Skeletal muscle tissue (tissue), 3 donors: ENCODE measurements at regions not wholly inside any gene's neighbourhood (a gene's known extent, or its start where the extent isn't known, plus 50 kb on each side); places are given as distances from the start of the nearest gene placed in this dataset.
"Not testable (repeated sequence)": the region's sequence is repeated elsewhere in the genome, so short reads cannot be mapped to it uniquely, and the experiment has no call there.

ENCODE experiments used
- H3K27ac ChIP-seq: one replicate; pipeline ENCODE4 v1.7.0; 2013; ENCODE audit warnings: mild to moderate bottlenecking, low read depth, low read length, inconsistent platforms
- H3K27me3 ChIP-seq, 3 donors: one replicate each; pipeline ENCODE4 v1.7.0; 2013; ENCODE audit warnings: low read length in 3 of 3; ENCODE audit not compliant: control insufficient read depth in 3 of 3, insufficient read depth in 3 of 3
- H3K36me3 ChIP-seq, 3 donors: one replicate each; pipeline ENCODE4 v1.7.0; 2013; ENCODE audit warnings: low read length in 3 of 3; ENCODE audit not compliant: control insufficient read depth in 3 of 3, insufficient read depth in 3 of 3
- H3K4me1 ChIP-seq, 3 donors: one replicate each; pipeline ENCODE4 v1.7.0; 2013; ENCODE audit warnings: low read length in 3 of 3, mild to moderate bottlenecking in 3 of 3; ENCODE audit not compliant: control insufficient read depth in 3 of 3, insufficient read depth in 3 of 3
- H3K4me3 ChIP-seq, 3 donors: one replicate each; pipeline ENCODE4 v1.7.0; 2013; ENCODE audit warnings: low read length in 3 of 3
- H3K9ac ChIP-seq, 3 donors: one replicate each; pipeline ENCODE4 v1.7.0; 2013; ENCODE audit warnings: low read length in 3 of 3, mild to moderate bottlenecking in 3 of 3, moderate library complexity in 2 of 3, low read depth in 1 of 3
- H3K9me3 ChIP-seq, 3 donors: one replicate each; pipeline ENCODE4 v1.7.0; 2013; ENCODE audit warnings: low read length in 3 of 3; ENCODE audit not compliant: control insufficient read depth in 3 of 3
- donor health status: Osteomylitis.

DNA sequence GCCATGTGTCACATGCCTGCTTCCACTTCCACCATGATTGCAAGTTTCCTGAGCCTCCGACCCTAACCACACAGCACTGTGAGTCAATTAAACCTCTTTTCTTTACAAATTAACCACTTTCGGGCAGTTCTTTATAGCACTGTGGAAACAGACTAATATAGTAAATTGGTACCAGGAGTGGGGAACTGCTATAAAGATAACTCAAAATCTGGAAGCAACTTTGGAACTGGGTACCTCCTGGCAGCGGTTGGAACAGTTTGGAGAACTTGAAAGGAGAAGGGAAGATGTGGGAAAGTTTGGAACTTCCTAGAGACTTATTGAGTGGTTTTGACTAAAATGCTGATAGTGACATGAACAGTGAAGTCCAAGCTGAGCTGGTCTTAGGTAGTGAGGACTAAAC, 436.1 kb downstream of the TMEM121 start:
- H3K27me3 ChIP-seq = no peaks in the 10 kb centered on the region
- no peaks in the 10 kb centered on the region for H3K9me3 ChIP-seq
- no peaks in the 10 kb centered on the region for H3K4me1 ChIP-seq
- H3K9ac ChIP-seq = no peak overlapping the region
- H3K36me3 ChIP-seq = no peaks in the 10 kb centered on the region
- no peak overlapping the region for H3K4me3 ChIP-seq
- no peak overlapping the region for H3K27ac ChIP-seq

- Histone ChIP-seq H3K9me3 (no peaks in the 10 kb centered on the region), H3K4me1 (no peaks in the 10 kb centered on the region), H3K36me3 (no peaks in the 10 kb centered on the region), H3K27me3 (no peaks in the 10 kb centered on the region), H3K9ac (no peak overlapping the region), H3K27ac (no peak overlapping the region), H3K4me3 (no peak overlapping the region)
Measured at GRCh38 chr14:105968291-105968690, 441.9 kb downstream of the TMEM121 start.

DNA sequence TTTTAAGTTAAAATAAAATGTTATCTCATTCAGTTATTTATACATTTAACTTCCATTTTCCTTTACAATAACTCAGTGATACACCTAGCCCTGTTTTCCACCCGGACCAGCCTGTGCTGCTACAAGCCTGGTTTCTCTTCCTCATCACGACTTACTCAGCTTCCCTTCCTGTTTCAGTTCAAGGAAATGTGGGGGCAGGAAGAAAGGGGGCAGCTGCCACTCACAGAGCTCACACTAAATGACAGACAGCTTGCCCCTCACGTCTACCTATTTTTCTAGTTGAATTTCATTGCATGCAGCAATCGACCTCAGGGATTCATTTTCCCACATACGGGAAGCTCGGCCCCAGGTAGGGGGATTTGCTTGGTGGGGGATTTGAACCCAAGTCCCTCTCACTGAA, 442.6 kb downstream of the TMEM121 start:
- H3K9me3 ChIP-seq, H3K27ac ChIP-seq, H3K4me1 ChIP-seq, H3K4me3 ChIP-seq, H3K36me3 ChIP-seq, H3K27me3 ChIP-seq, H3K9ac ChIP-seq: not testable (repeated sequence)

DNA sequence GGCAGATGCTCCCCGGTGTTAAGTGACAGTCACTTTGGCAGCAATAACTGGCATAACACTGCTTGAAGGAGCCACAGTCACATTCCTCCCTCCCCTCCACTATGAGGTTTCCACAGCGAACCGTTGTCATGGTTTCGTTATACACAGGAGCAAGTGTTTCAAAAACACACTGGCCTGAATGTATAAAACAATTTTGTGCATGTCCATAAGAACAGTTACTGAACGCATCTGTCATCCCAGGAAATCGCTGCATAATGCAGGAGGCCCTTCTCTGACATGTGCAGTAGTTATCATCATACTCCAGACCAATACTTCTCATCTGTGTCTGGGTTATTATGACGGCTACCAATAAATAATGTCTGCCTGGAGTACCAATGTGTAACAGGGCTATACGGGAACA, 444.4 kb downstream of the TMEM121 start:
- not testable (repeated sequence) for H3K27ac ChIP-seq, H3K9ac ChIP-seq, H3K4me1 ChIP-seq, H3K36me3 ChIP-seq, H3K9me3 ChIP-seq, H3K4me3 ChIP-seq
- H3K27me3 ChIP-seq = peaks cover 0 to 11% (median 7%) of the 10 kb centered on the region in 3 donors

DNA sequence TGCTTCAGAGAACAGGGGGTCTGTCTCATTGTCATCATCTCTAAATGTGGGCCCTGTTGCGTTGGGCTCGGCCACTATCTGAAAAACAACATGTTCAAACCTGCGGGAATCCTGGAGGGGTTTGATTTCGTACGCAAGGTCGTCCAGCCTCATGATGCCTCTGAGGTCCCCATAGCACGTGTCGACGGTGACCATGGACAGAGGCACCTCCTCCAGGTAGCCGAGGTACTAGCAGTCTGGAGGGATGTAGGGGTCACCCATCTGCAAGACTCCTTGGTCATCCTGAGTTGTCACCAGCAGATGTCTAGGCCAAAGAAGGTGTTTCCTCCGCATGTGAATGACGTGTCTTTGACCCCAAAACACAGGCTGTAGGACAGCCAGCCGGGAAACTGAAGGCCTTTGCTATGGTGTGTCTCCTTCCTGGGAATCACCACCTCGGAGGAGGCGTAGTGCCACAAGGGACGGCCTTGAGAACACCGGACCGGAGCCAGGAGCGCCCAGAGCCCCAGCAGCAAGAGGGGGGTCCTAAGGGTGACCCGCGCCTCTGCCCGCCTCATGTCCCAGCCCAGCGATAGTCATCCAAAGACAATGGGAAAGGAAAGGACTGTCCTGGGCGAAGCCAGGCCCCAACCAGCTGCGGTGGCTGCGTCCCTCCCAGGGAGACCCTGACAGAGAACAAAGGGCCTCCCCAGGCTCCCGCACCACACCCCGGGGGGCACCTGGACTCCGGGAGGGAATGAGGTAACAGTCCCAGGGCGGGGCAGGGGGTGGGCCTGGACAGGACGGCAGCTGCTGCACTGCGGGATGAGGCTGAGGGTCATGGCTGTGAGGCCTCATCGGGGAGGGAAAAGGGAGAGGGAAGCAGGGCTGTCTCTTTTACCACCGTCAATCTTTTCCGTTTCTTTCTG, 445.5 kb downstream of the TMEM121 start:
- Histone ChIP-seq H3K4me1 (no peaks in the 10 kb centered on the region), H3K36me3 (no peaks in the 10 kb centered on the region), H3K4me3 (no peak overlapping the region), H3K27ac (no peak overlapping the region), H3K27me3 (peaks cover 0 to 11% (median 7%) of the 10 kb centered on the region in 3 donors), H3K9ac (no peak overlapping the region), H3K9me3 (no peaks in the 10 kb centered on the region)

DNA sequence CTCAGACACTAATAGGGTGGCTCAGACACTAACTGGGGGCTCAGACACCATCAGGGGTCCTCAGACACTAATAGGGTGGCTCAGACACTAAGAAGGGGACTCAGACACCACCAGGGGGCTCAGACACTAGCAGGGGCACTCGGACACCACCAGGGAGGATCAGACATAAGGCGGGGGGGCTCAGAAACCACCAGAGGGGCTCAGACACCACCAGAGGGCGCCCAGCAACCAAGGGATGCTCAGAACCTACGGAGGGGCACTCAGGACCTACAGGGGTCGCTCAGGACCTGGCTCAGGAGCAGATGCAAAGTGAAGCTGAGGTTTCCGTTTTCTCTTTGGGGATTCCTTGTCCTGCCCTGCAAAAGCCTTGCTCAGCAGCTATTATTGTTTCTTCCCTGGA, 448.5 kb downstream of the TMEM121 start:
- Histone ChIP-seq H3K4me3 (no peak overlapping the region), H3K27ac (no peak overlapping the region), H3K27me3 (peaks cover 0 to 11% (median 7%) of the 10 kb centered on the region in 3 donors), H3K36me3 (no peaks in the 10 kb centered on the region), H3K9me3 (no peaks in the 10 kb centered on the region), H3K4me1 (no peaks in the 10 kb centered on the region), H3K9ac (no peak overlapping the region)

DNA sequence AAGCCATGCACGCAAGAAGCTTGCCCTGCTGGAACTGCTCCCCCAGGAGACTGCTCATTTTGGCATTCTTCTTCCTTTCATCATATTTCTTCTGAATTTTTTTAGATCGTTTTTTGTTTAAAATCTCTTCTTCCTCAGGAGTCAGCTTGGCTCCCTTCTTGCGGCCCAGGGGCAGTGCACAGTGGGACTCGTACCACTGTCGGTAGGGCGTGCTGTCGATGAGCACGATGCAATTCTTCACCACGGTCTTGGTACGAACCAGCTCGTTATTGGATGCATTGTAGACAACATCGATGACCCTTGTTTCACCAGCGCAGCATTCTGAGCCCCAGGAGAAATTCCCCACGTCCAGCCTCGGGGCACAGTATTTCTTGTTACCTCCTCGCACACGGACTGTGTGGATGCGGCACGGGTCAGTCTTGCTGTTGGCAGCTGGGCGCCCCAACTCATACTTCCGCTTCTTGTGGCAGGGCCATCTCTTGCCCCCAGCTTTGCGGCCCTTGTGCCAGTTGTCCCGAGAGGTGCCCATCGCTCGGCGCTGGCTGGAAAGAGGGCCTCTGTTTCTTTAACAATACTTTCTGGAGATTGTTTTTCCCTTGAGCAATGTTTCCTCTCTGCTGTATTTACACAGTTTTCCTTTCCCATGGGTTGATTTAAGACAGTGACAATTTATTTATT, 452.4 kb downstream of the TMEM121 start:
- no peaks in the 10 kb centered on the region for H3K4me1 ChIP-seq
- H3K9ac ChIP-seq = no peak overlapping the region
- no peaks in the 10 kb centered on the region for H3K9me3 ChIP-seq
- no peak overlapping the region for H3K27ac ChIP-seq
- no peak overlapping the region for H3K4me3 ChIP-seq
- H3K27me3 ChIP-seq = peaks cover 0 to 10% (median 6%) of the 10 kb centered on the region in 3 donors
- H3K36me3 ChIP-seq = no peaks in the 10 kb centered on the region

DNA sequence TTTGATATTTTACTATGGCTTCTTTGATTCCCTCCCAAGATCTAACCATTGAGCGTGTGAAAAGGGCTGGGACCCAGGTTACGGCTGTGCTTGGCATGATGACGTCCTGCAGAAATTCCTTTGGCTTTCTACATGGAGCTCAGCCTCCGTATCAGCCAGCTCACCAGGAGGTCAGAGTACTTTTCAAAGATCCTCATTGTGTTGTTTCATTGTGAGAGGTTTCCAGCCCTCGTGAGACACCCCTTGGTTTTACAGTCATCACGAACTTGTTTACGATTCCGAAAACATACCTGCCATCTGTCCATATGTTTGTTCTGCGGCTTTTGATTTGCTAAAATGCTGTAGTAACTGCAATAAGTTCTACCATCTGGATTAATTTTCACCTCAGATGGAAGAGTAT, 453.1 kb downstream of the TMEM121 start:
- Histone ChIP-seq H3K9ac (no peak overlapping the region), H3K4me1 (no peaks in the 10 kb centered on the region)

GRCh38 chr14:105980224-105980623, 453.8 kb downstream of the TMEM121 start:
- H3K9ac ChIP-seq = no peak overlapping the region
- H3K27me3 ChIP-seq = no peaks in the 10 kb centered on the region
- no peaks in the 10 kb centered on the region for H3K4me1 ChIP-seq
- H3K9me3 ChIP-seq = no peaks in the 10 kb centered on the region
- H3K36me3 ChIP-seq = no peaks in the 10 kb centered on the region
- H3K4me3 ChIP-seq = no peak overlapping the region
- H3K27ac ChIP-seq = no peak overlapping the region

More for the DNA sequence above, 453.1 kb downstream of the TMEM121 start:
- no peak overlapping the region for H3K4me3 ChIP-seq
- H3K27me3 ChIP-seq = peaks cover 0 to 3% (median 0%) of the 10 kb centered on the region in 3 donors
- H3K9me3 ChIP-seq = no peaks in the 10 kb centered on the region
- no peak overlapping the region for H3K27ac ChIP-seq
- no peaks in the 10 kb centered on the region for H3K36me3 ChIP-seq

DNA sequence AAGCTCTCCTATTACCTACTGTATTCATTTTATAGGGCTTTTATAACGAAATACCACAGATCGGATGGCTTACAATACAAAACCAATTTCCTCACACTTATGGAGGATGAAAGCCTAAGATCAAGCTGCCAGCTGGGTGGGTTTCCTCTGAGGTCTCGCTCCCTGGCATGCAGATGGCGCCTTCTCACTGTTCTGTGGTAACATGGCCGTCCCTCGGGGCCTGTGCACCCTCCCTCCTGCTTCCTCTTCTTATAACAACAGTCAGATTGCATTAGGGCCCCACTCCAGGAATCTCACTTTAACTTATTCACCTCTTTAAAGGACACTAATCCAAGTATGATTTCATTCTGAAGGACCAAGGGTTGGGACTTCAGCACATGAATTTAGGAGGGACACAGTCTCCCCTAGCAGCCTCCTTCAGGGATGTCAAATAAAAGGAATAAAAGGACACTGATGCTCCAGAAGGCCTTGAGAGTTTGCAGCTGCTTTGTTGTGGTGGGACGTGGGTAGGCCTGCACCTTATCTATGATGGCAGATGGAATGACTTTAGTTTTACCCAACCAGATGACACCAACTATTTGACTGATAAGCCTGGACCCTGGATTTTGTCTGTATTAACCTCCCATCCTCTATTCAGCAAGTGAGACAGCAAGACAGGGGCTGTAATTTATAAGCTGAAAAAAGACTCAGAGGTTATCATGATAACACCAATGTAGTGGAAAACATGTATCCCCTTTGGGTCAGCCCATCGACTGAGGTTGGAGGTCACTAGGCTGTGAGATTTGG, 455.3 kb downstream of the TMEM121 start:
- not testable (repeated sequence) for H3K9me3 ChIP-seq, H3K4me3 ChIP-seq, H3K27ac ChIP-seq, H3K4me1 ChIP-seq, H3K9ac ChIP-seq, H3K27me3 ChIP-seq, H3K36me3 ChIP-seq
